ENCODE measurements at regions not wholly inside any gene's neighbourhood (a gene's known extent, or its start where the extent isn't known, plus 50 kb on each side); places are given as distances from the start of the nearest gene placed in this dataset.
A peak's percentile ranks its signal among the peaks of the same experiment; 100 is the strongest.

- intact Hi-C loops (cut with DNase I; ENCODE audit: low total_unique reads) = no loop called here
- H3K4me3 ChIP-seq (ENCODE audit: low read depth, poor library complexity, severe bottlenecking) = no peak overlapping the region
- peak in 1 of 2 donors; percentile 30 for DNase-seq (ENCODE audit: low spot score in 2 of 2)
- 79 to 82% methylated on average over 1 of the region's 1 CpG for WGBS, 2 donors
- TF ChIP-seq POLR2A (IDR thresholded peaks at IDR 0.05) (no peak), CTCF (IDR thresholded peaks at IDR 0.05) (no peak)
These were observed 53.8 kb upstream of the RGS1 start for GRCh38 chr1:192521734-192522133.

- TF ChIP-seq CTCF (IDR thresholded peaks at IDR 0.05) = no peak
- no peak for TF ChIP-seq POLR2A (IDR thresholded peaks at IDR 0.05)
- DNase-seq (ENCODE audit: low spot score in 2 of 2) = no peak
- intact Hi-C loops (cut with DNase I; ENCODE audit: low total_unique reads) = no loop called here
- no peak overlapping the region for H3K4me3 ChIP-seq (ENCODE audit: low read depth, poor library complexity, severe bottlenecking)
- 92% methylated on average over 5 of the region's 5 CpGs for WGBS, 2 donors
These were observed 52.9 kb upstream of the RGS1 start for GRCh38 chr1:192522673-192523072.

- intact Hi-C loops (cut with DNase I; ENCODE audit: low total_unique reads) = no loop called here
- TF ChIP-seq POLR2A (IDR thresholded peaks at IDR 0.05) = no peak
- H3K4me3 ChIP-seq (ENCODE audit: low read depth, poor library complexity, severe bottlenecking) = no peak overlapping the region
These were observed 51.4 kb upstream of the RGS1 start for GRCh38 chr1:192524223-192524622.

More at GRCh38 chr1:192524223-192524622, 51.4 kb upstream of the RGS1 start:
- 41 to 48% methylated on average over 1 of the region's 1 CpG for WGBS, 2 donors
- no peak for DNase-seq (ENCODE audit: low spot score in 2 of 2)
